Brain microvascular endothelial cell (primary cell): ENCODE measurements at regions not wholly inside any gene's neighbourhood (a gene's known extent, or its start where the extent isn't known, plus 50 kb on each side); places are given as distances from the start of the nearest gene placed in this dataset.

Experiments used
- DNase-seq: peaks from one replicate; pipeline ENCODE4 v3.0.0-alpha.2; 2020
- H3K27ac ChIP-seq: fragments of 250-450 bp; sonication (Bioruptor Pico); 2 replicates; pipeline ENCODE4 v1.5.1; 2020; ENCODE audit warnings: mild to moderate bottlenecking, moderate library complexity
- H3K27me3 ChIP-seq: fragments of 250-450 bp; sonication (Bioruptor Pico); replicated peaks from 2 replicates; pipeline ENCODE4 v1.5.1; 2020; ENCODE audit warnings: mild to moderate bottlenecking
- H3K36me3 ChIP-seq: fragments of 250-450 bp; sonication (Bioruptor Pico); replicated peaks from 2 replicates; pipeline ENCODE4 v1.5.1; 2020; ENCODE audit warnings: mild to moderate bottlenecking
- H3K4me3 ChIP-seq: 2 replicates; pipeline ENCODE4 v1.5.1; 2011; ENCODE audit warnings: low read depth, mild to moderate bottlenecking, control low read depth, low read length, moderate library complexity
- in situ Hi-C: cut with HindIII; loops from 2 replicates; pipeline ENCODE4 v1.10.0; 2017; ENCODE audit warnings: low sequenced_read_pairs, low pct_ligation_motif_present
- TF ChIP-seq, protein P1 (sequence below): IDR thresholded peaks from 2 replicates; pipeline ENCODE4 v1.5.1; 2011; ENCODE audit warnings: low read depth, mild to moderate bottlenecking, moderate library complexity, low read length, control low read depth, inconsistent platforms; ENCODE audit errors: missing control alignments

DNA sequence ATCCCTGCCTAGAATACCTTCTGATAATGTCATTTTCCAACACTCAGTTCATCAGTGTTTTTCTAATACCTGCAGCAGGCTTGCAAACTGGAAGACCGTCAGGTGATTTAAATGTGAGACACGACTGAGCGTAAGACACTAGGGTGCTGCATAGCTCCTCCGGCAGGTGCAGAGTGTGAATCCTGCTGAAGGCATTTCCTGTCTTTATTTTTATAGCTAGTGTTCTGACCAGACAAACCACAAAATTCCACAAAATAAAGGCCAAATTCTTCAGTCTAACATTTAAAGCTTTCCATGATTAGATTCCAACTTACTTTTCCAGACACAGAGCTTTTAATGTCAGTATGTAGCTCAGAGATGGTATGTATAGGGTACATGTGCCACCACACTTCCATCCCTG, 70.7 kb downstream of the BBS10 start:
- Histone ChIP-seq H3K27ac (no peak overlapping the region), H3K4me3 (no peak overlapping the region), H3K36me3 (peaks cover 4% of the 10 kb centered on the region), H3K27me3 (no peaks in the 10 kb centered on the region)
- in situ Hi-C loops: no loop called here
- peak; percentile 59 for DNase-seq
- TF ChIP-seq, protein P1, sequence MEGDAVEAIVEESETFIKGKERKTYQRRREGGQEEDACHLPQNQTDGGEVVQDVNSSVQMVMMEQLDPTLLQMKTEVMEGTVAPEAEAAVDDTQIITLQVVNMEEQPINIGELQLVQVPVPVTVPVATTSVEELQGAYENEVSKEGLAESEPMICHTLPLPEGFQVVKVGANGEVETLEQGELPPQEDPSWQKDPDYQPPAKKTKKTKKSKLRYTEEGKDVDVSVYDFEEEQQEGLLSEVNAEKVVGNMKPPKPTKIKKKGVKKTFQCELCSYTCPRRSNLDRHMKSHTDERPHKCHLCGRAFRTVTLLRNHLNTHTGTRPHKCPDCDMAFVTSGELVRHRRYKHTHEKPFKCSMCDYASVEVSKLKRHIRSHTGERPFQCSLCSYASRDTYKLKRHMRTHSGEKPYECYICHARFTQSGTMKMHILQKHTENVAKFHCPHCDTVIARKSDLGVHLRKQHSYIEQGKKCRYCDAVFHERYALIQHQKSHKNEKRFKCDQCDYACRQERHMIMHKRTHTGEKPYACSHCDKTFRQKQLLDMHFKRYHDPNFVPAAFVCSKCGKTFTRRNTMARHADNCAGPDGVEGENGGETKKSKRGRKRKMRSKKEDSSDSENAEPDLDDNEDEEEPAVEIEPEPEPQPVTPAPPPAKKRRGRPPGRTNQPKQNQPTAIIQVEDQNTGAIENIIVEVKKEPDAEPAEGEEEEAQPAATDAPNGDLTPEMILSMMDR: no peak

DNA sequence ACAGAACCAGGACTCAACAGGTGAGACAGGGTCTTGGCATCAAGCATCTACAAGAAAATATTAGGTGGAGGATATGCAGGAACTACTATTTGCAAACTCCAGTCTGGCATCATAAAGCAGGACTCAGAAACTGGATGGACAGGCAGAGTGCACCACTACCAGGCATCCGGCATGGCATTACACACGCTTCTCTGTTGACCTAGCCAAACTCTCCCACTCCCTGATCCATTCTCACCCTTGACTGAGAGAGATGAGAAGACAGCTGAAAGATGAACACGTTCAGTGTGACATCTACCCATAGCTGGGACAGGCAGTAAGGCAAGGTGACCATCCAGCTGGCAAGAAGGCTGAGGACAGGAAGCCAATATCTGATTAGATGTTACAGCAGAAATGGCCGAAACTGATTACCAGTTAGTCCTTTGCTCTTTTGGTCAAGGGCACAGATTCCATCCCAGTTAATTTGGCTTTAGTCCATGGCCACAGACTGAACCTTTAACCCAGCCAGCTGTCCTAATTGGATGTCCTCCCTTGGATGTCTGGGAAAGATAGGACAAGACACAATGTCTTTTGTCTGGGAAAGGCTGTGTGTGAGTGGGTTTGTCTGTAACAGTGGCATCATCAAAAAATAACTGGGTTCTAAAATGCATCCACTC, 71.6 kb downstream of the BBS10 start:
- in situ Hi-C loops: no loop called here
- H3K27ac ChIP-seq: no peak overlapping the region
- H3K4me3 ChIP-seq: no peak overlapping the region
- no peaks in the 10 kb centered on the region for H3K36me3 ChIP-seq
- no peak for DNase-seq
- TF ChIP-seq, protein P1: no peak
- H3K27me3 ChIP-seq: no peaks in the 10 kb centered on the region

DNA sequence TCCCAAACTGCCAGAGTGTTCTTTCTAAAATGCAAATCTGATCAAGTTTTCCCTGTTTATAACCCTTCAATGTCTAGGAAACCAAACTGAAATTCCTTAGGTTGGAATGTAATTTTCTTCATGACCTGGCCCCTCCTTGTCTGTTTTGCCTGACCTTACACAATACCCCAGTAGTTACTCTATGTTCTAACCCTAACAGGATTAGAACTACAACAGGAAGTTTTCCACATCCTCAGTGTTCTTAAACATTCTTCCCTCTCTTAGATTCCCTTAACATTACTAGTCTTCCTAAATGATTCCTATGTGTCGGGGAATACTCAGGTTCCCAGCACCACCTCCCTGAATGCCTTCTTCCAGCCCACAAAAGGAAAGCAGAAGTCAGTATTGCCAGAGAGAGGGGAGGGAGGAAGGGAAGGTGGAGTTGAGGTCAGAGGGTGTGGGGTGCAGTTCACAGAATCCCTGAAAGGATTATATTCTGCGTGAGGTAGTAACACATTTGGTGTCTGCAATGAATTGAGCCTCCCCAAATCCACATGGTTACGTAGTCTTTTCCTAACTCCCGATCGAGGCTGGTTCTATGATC, 72.6 kb downstream of the BBS10 start:
- in situ Hi-C loops: no loop called here
- Histone ChIP-seq H3K27ac (no peak overlapping the region), H3K36me3 (no peaks in the 10 kb centered on the region), H3K27me3 (no peaks in the 10 kb centered on the region), H3K4me3 (no peak overlapping the region)
- TF ChIP-seq, protein P1: no peak
- no peak for DNase-seq

DNA sequence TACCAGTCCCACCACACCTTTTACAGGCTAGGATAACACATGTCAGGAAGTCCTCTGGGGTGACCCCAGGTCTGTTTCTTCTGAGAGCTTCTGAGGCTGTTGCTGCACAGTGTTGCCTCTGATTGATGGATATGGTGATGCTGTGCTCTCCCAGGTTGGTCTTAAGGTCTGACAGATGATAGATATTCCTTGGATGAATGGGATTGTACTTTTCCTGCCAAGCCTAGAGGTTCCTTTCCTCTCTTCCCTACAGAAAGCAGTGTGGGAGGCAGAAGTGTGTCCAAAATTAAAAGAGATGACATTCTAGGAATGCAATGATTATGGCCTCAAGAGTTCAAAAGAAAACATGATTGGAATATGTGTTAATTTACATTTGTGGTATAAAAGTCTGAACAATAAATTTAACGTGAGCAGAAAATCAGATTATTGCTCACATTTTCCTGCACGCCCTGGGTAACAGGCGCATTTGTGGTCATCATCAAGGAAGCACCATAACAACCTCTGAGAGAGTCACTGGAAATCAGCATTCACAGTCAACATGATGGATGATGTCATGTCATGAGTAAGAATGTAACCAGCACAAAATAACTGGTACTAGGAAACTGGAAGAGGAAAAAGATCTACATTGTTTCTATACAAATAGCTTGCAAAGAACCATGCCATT, 73.7 kb downstream of the BBS10 start:
- Histone ChIP-seq H3K27ac (no peak overlapping the region), H3K27me3 (no peaks in the 10 kb centered on the region), H3K36me3 (no peaks in the 10 kb centered on the region), H3K4me3 (no peak overlapping the region)
- in situ Hi-C loops: no loop called here
- DNase-seq: no peak
- TF ChIP-seq, protein P1: no peak

DNA sequence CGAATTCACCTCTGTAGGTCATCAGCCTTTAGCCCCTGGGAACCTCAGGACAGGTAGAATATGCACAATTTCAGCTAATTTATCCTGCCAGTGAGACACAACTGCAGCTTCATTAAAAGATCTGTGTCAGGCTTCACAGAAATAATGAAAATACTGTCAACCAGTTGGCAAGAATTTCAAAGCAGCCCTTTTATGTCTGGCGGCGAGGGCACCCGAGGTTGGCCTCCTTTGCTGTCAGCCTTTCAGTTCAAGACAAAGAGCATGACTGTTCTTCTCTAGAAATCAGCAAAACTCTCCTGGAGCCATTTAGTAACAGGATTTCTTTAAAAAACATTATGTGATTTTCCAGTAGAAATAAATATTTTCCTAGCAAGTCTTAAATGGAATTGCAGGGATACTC, 75.9 kb downstream of the BBS10 start:
- Histone ChIP-seq H3K4me3 (no peak overlapping the region), H3K36me3 (no peaks in the 10 kb centered on the region), H3K27ac (no peak overlapping the region), H3K27me3 (no peaks in the 10 kb centered on the region)
- no peak for DNase-seq
- in situ Hi-C loops: no loop called here
- TF ChIP-seq, protein P1: no peak
